K562 (cell line): ENCODE measurements at regions not wholly inside any gene's neighbourhood (a gene's known extent, or its start where the extent isn't known, plus 50 kb on each side); places are given as distances from the start of the nearest gene placed in this dataset.

Experiments used
- ATAC-seq: fragments of 200-7000 bp; cut with Tn5 transposase; 3 replicates; pipeline ENCODE4 v1.9.1; 2020; ENCODE audit warnings: moderate library complexity
- BruUV-seq: library from RNA; stranded (reverse); fragments of 400-500 nt; replicated peaks from 2 replicates; lab custom pipeline; 2021; lab: Mats Ljungman, UMichigan
- CTCF ChIA-PET: fragments of 300-600 bp; formaldehyde crosslinking; extraction: SDS; loops from one replicate; lab custom pipeline; 2021; ENCODE audit warnings: low intra/inter-chr PET ratio; lab: Yijun Ruan, JAX
- POLR2A ChIA-PET: fragments of 300-600, 350-650 bp; sonication (Branson Sonifier 250); formaldehyde crosslinking; extraction: SDS; loops from one replicate; lab custom pipeline; 2021; ENCODE audit warnings: antibody characterized with exemption, inconsistent platforms; lab: Yijun Ruan, JAX
- DNase-seq, 4 experiments: peaks; one replicate each; pipeline versions ENCODE4 v3.0.0 to v3.0.0-alpha.2; 2011 to 2018; ENCODE audit warnings: low spot score in 3 of 4, mixed read lengths in 3 of 4; ENCODE audit errors: extremely low read depth in 1 of 4
- FAIRE-seq: peaks from 2 replicates; lab custom pipeline; 2011; peaks lifted over from hg19 to GRCh38; lab: Jason Lieb, UNC
- H2AFZ ChIP-seq: 2 replicates; pipeline ENCODE4 v1.6.0; 2011; ENCODE audit warnings: low read depth, low read length, control low read depth, inconsistent platforms
- H3K27ac ChIP-seq: fragments of 200-600 bp; 3 replicates; pipeline ENCODE4 v1.8.0; 2011; ENCODE audit warnings: low read depth, mild to moderate bottlenecking, control low read depth, inconsistent platforms, low read length, moderate library complexity, mixed read lengths; ENCODE audit errors: extremely low read depth
- H3K27me3 ChIP-seq, 2 experiments: fragments of 300-600 bp in 1 of 2; 2 replicates in 1 of 2; 3 replicates in 1 of 2; pipeline versions ENCODE4 v1.6.0 to v1.8.0; 2011; ENCODE audit warnings: inconsistent platforms in 2 of 2, low read length in 2 of 2, mild to moderate bottlenecking in 1 of 2, mixed read lengths in 1 of 2, moderate library complexity in 1 of 2; ENCODE audit not compliant: control insufficient read depth in 2 of 2, insufficient read depth in 2 of 2
- H3K36me3 ChIP-seq: fragments of 300-600 bp; 3 replicates; pipeline ENCODE4 v1.8.0; 2011; ENCODE audit warnings: mild to moderate bottlenecking, low read length, inconsistent platforms; ENCODE audit not compliant: control insufficient read depth, insufficient read depth
- H3K4me1 ChIP-seq, 2 experiments: fragments of 200-600 bp in 1 of 2; replicated peaks in 1 of 2; 2 replicates in 1 of 2; 3 replicates in 1 of 2; pipeline versions ENCODE4 v1.5.1 to v1.8.0; 2011; ENCODE audit warnings: inconsistent platforms in 2 of 2, low read length in 2 of 2, mild to moderate bottlenecking in 1 of 2, mixed read lengths in 1 of 2, moderate library complexity in 1 of 2; ENCODE audit not compliant: control insufficient read depth in 2 of 2, insufficient read depth in 2 of 2
- H3K4me2 ChIP-seq: 2 replicates; pipeline ENCODE4 v1.6.1; 2011; ENCODE audit warnings: low read length, control low read depth, inconsistent platforms, mixed read lengths; ENCODE audit not compliant: insufficient read depth
- H3K4me3 ChIP-seq: fragments of 200-600 bp; sonication (generic), shearing (Covaris generic); 2 replicates; pipeline ENCODE4 v1.5.1; 2016; ENCODE audit warnings: control low read depth, inconsistent platforms
- H3K79me2 ChIP-seq: fragments of 200-600 bp; 3 replicates; pipeline ENCODE4 v1.8.0; 2011; ENCODE audit warnings: low read length, inconsistent platforms; ENCODE audit not compliant: control insufficient read depth, insufficient read depth
- H3K9ac ChIP-seq, 2 experiments: 2 replicates each; pipeline versions ENCODE4 v1.6.0 to v1.6.1; 2011; ENCODE audit warnings: low read depth in 2 of 2, low read length in 2 of 2, control low read depth in 1 of 2, inconsistent platforms in 1 of 2, mild to moderate bottlenecking in 1 of 2, mixed read lengths in 1 of 2; ENCODE audit not compliant: insufficient read depth in 1 of 2
- H3K9me1 ChIP-seq: one replicate; pipeline ENCODE4 v1.6.0; 2011; ENCODE audit warnings: inconsistent platforms, mild to moderate bottlenecking, low read length, moderate library complexity; ENCODE audit not compliant: control insufficient read depth, insufficient read depth
- H3K9me3 ChIP-seq: replicated peaks from 2 replicates; pipeline ENCODE4 v1.5.1; 2011; ENCODE audit warnings: low read depth, low read length, inconsistent platforms; ENCODE audit not compliant: control insufficient read depth, insufficient read depth
- H4K20me1 ChIP-seq: replicated peaks from 2 replicates; pipeline ENCODE4 v1.6.1; 2011; ENCODE audit warnings: low read length, inconsistent platforms, mixed read lengths; ENCODE audit not compliant: control insufficient read depth, insufficient read depth
- BMI1 ChIP-seq: fragments of 150-350 bp; IDR thresholded peaks from 2 replicates; pipeline ENCODE4 v1.6.1; 2014; ENCODE audit warnings: low read length
- CEBPZ ChIP-seq: fragments of 150-350 bp; IDR thresholded peaks from 2 replicates; pipeline ENCODE4 v1.6.1; 2014; ENCODE audit warnings: low read depth, mild to moderate bottlenecking, low read length, borderline replicate concordance
- EGR1 ChIP-seq: fragments of 450-650 bp; conservative IDR thresholded peaks from 2 replicates; pipeline ENCODE4 v1.6.1; 2017; ENCODE audit warnings: mild to moderate bottlenecking
- SMAD1 ChIP-seq: fragments of 150-350 bp; IDR thresholded peaks from 2 replicates; pipeline ENCODE4 v1.6.1; 2014; ENCODE audit warnings: low read length, low read depth; ENCODE audit not compliant: partially characterized antibody
- ZNF133 ChIP-seq: fragments of 250-450 bp; sonication (Bioruptor Pico); IDR thresholded peaks from 2 replicates; pipeline ENCODE4 v1.4.0; 2020; ENCODE audit warnings: mild to moderate bottlenecking
- ZNF583 ChIP-seq: fragments of 250-450 bp; sonication (Bioruptor Pico); IDR thresholded peaks from 2 replicates; pipeline ENCODE4 v1.4.0; 2020
- WGBS: fragments of 100-300 bp; shearing (Covaris generic); methylation state at CpG from one replicate; pipeline ENCODE4 v1.1.6; 2016; ENCODE audit warnings: low coverage, mixed read lengths; ENCODE audit not compliant: insufficient coverage; ENCODE audit errors: missing lambda C conversion rate; 5-methylcytosine and 5-hydroxymethylcytosine counted together
- in situ Hi-C: fragments of 300-500 bp; cut with MboI; formaldehyde crosslinking; loops from 4 replicates; pipeline ENCODE4 v1.15.0; 2018; ENCODE audit warnings: inconsistent platforms, mixed read lengths
- intact Hi-C: fragments of 100-400 bp; cut with micrococcal nuclease; formaldehyde crosslinking; loops from 2 replicates; pipeline ENCODE4 v1.14.2; 2022
- TF ChIP-seq, protein P1 (sequence below): fragments of 250-450 bp; sonication (Bioruptor Pico); IDR thresholded peaks from 2 replicates; pipeline ENCODE4 v1.8.0; 2021; ENCODE audit warnings: moderate library complexity, mild to moderate bottlenecking, inconsistent platforms

DNA sequence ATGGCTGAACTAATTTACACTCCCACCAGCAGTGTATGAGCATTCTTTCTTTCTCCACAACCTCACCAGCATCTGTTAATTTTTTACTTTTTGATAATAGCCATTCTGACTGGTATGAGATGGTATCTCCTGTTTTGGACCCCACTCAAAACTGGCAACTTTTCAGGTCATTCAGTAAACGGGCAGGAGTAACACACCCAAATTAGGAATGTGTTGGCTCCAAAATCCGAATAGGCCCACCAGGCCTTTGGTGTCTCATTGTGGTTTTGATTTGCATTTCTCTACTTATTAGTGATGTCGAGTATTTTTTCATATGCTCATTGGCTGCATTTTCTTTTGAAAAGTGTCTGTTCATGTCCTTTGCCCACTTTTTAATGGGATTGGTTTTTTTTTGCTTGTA, 517.1 kb downstream of the TMEM232 start:
- no peak overlapping the region for H3K4me3 ChIP-seq
- FAIRE-seq (no peak), ATAC-seq (no peak), DNase-seq (no peak)
- H3K9me1 ChIP-seq: no peaks in the 10 kb centered on the region
- intact Hi-C loops: no loop called here
- no peak overlapping the region for H3K27ac ChIP-seq
- no peak overlapping the region for H3K4me2 ChIP-seq
- WGBS: 0% methylated on average over 3 of the region's 3 CpGs
- no peaks in the 10 kb centered on the region for H4K20me1 ChIP-seq
- H3K36me3 ChIP-seq: no peaks in the 10 kb centered on the region
- H2AFZ ChIP-seq: no peak overlapping the region
- in situ Hi-C loops: no loop called here
- CTCF ChIA-PET: no interaction called here
- BruUV-seq: no TSS peak
- no peak overlapping the region for H3K9ac ChIP-seq
- H3K79me2 ChIP-seq: no peaks in the 10 kb centered on the region
- POLR2A ChIA-PET: interaction anchor here (0.7 kb wide), 1 partner anchor 1129 kb away, joined by 4 read pairs; no protein-coding TSS in a partner anchor
- no peak for TF ChIP-seq ZNF583 (CRISPR knock-in tag)
- no peak for TF ChIP-seq EGR1
- no peaks in the 10 kb centered on the region for H3K27me3 ChIP-seq
- H3K4me1 ChIP-seq: no peaks in the 10 kb centered on the region
- no peaks in the 10 kb centered on the region for H3K9me3 ChIP-seq

DNA sequence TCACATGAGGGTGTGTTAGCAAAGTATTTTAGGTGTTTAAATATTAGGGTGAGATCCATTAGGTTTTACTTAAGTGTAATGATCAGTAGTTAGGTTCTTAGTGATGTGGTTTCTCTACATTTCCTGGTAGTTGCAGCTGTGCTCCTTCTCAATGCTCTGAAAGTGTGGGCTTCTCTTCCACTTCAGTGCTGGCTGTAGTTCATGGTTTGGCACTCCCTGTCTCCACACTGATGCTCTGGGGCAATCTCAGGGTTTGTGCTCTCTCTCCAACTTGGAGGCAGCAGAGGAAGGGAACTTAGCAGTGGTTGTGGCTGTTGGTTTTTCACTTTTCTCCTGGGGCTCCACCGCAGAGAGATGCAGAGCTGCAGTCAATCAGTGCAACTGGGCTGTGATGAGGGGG, 507.5 kb downstream of the TMEM232 start:
- H3K4me2 ChIP-seq: no peak overlapping the region
- H3K4me1 ChIP-seq: no peaks in the 10 kb centered on the region
- no peak for DNase-seq
- no peaks in the 10 kb centered on the region for H4K20me1 ChIP-seq
- no peaks in the 10 kb centered on the region for H3K27me3 ChIP-seq
- TF ChIP-seq BMI1 (no peak), SMAD1 (no peak), EGR1 (no peak), ZNF133 (CRISPR knock-in tag) (no peak), CEBPZ (no peak)
- TF ChIP-seq, protein P1, sequence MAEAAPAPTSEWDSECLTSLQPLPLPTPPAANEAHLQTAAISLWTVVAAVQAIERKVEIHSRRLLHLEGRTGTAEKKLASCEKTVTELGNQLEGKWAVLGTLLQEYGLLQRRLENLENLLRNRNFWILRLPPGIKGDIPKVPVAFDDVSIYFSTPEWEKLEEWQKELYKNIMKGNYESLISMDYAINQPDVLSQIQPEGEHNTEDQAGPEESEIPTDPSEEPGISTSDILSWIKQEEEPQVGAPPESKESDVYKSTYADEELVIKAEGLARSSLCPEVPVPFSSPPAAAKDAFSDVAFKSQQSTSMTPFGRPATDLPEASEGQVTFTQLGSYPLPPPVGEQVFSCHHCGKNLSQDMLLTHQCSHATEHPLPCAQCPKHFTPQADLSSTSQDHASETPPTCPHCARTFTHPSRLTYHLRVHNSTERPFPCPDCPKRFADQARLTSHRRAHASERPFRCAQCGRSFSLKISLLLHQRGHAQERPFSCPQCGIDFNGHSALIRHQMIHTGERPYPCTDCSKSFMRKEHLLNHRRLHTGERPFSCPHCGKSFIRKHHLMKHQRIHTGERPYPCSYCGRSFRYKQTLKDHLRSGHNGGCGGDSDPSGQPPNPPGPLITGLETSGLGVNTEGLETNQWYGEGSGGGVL: no peak
- no peak overlapping the region for H3K27ac ChIP-seq
- H3K4me3 ChIP-seq: no peak overlapping the region
- 0% methylated on average over 1 of the region's 1 CpG for WGBS
- H2AFZ ChIP-seq: no peak overlapping the region
- no peaks in the 10 kb centered on the region for H3K79me2 ChIP-seq
- in situ Hi-C loops: no loop called here
- POLR2A ChIA-PET: no interaction called here
- no peaks in the 10 kb centered on the region for H3K9me1 ChIP-seq
- BruUV-seq: no TSS peak
- CTCF ChIA-PET: no interaction called here
- no peaks in the 10 kb centered on the region; the same call in 1 of the 2 replicates for H3K9me3 ChIP-seq
- intact Hi-C loops: no loop called here
- FAIRE-seq: no peak
- no peak overlapping the region for H3K9ac ChIP-seq
- no peak for ATAC-seq
- no peaks in the 10 kb centered on the region for H3K36me3 ChIP-seq
